ENCODE measurements at regions not wholly inside any gene's neighbourhood (a gene's known extent, or its start where the extent isn't known, plus 50 kb on each side); places are given as distances from the start of the nearest gene placed in this dataset.

- TF ChIP-seq RCOR1 (IDR thresholded peaks at IDR 0.05; ENCODE audit: insufficient replicate concordance, low read length), result no peak
- TF ChIP-seq RFX5 (IDR thresholded peaks at IDR 0.05; ENCODE audit: low read depth, low read length), result no peak
- no peak for TF ChIP-seq FOS (IDR thresholded peaks at IDR 0.05; ENCODE audit: low read depth, low read length)
- no peak for TF ChIP-seq ELK1 (IDR thresholded peaks at IDR 0.05; ENCODE audit: borderline replicate concordance, low read depth, low read length)
- TF ChIP-seq RAD21 (IDR thresholded peaks at IDR 0.05; ENCODE audit: low read length), result no peak
- TF ChIP-seq CEBPB (IDR thresholded peaks at IDR 0.05; ENCODE audit: low read depth, low read length), result no peak
- TF ChIP-seq NFE2L2 (IDR thresholded peaks at IDR 0.05; ENCODE audit: low read depth, low read length), result no peak
- no peak for TF ChIP-seq MXI1 (IDR thresholded peaks at IDR 0.05; ENCODE audit: borderline replicate concordance, low read depth, low read length)
- no peak for ATAC-seq (ENCODE audit: low read depth)
- 56% methylated on average over 5 of the region's 17 CpGs; no CpG with 5 or more reads in 1 of the 2 experiments for WGBS, 2 experiments (ENCODE audit: extremely low coverage in 2 of 2, insufficient read length in 1 of 2)
- Histone ChIP-seq H3K36me3 (ENCODE audit: control insufficient read depth, insufficient read depth, low read length) (no peaks in the 10 kb centered on the region), H4K5ac (ENCODE audit: low read depth, low read length) (no peak overlapping the region), H3K27ac (ENCODE audit: insufficient read depth, low read length) (no peak overlapping the region), H3K4ac (ENCODE audit: low read depth, low read length) (no peak overlapping the region), H2BK15ac (ENCODE audit: low read depth, low read length) (no peak overlapping the region), H2AFZ (replicated peaks; ENCODE audit: low read length, poor library complexity) (no peak overlapping the region), H2BK5ac (ENCODE audit: low read depth, low read length, poor library complexity, severe bottlenecking) (no peak overlapping the region), H2BK20ac (ENCODE audit: low read depth, low read length) (no peak overlapping the region), H2BK120ac (ENCODE audit: low read depth, low read length) (no peak overlapping the region), H3K56ac (ENCODE audit: extremely low read depth, insufficient read depth, low read length) (no peak overlapping the region), H3K23ac (ENCODE audit: low read depth, low read length) (no peak overlapping the region), H3K27me3 (ENCODE audit: control insufficient read depth, insufficient read depth, low read length) (no peaks in the 10 kb centered on the region), H4K91ac (ENCODE audit: insufficient read depth, low read depth, low read length) (no peak overlapping the region), H3K4me2 (ENCODE audit: low read depth, low read length) (no peak overlapping the region), H3K4me3 (ENCODE audit: insufficient read depth, low read depth, low read length) (no peak overlapping the region), H3K4me1 (ENCODE audit: control insufficient read depth, insufficient read depth, low read length) (no peaks in the 10 kb centered on the region), H4K20me1 (ENCODE audit: insufficient read depth, low read length) (no peaks in the 10 kb centered on the region), H3K14ac (replicated peaks; ENCODE audit: low read depth, low read length) (no peak overlapping the region), H3K9ac (ENCODE audit: low read depth, low read length) (no peak overlapping the region), H4K8ac (ENCODE audit: low read depth in 2 of 2, low read length in 2 of 2) (no peak overlapping the region), H3K9me1 (ENCODE audit: insufficient read depth, low read length) (no peaks in the 10 kb centered on the region), H2AK9ac (replicated peaks; ENCODE audit: low read depth, low read length, poor library complexity) (no peak overlapping the region), H3K9me3 (ENCODE audit: control insufficient read depth, insufficient read depth, low read length) (peaks cover 62% of the 10 kb centered on the region), H2AK5ac (ENCODE audit: low read depth, low read length) (no peak overlapping the region), H3K18ac (ENCODE audit: low read depth, low read length) (no peak overlapping the region), H3K79me1 (ENCODE audit: low read depth in 1 of 2, low read length in 2 of 2) (no peaks in the 10 kb centered on the region)
- ChIA-PET POLR2A (ENCODE audit: unreplicated experiment) (no interaction called here), CTCF (no interaction called here)
- dilution Hi-C loops (cut with HindIII; ENCODE audit: low sequenced_read_pairs, unreplicated experiment), result no loop called here
- no peak for DNase-seq
- no TSS peak for BruUV-seq (replicated peaks)
- intact Hi-C loops (cut with micrococcal nuclease), result no loop called here
- in situ Hi-C loops (cut with MboI; ENCODE audit: low sequenced_read_pairs), result no loop called here
Measured at GRCh38 chr10:130929422-130930325, 381.8 kb downstream of the TCERG1L start.
